Nephron progenitor cell (in vitro differentiated cells): ENCODE measurements at regions not wholly inside any gene's neighbourhood (a gene's known extent, or its start where the extent isn't known, plus 50 kb on each side); places are given as distances from the start of the nearest gene placed in this dataset.

Source experiments
- DNase-seq: peaks from one replicate; pipeline ENCODE4 v3.0.0; 2021
- H3K27ac Mint-ChIP-seq: 2 replicates; pipeline ENCODE4 v1.8.0; 2021; ENCODE audit warnings: mild to moderate bottlenecking, moderate library complexity, mixed read lengths
- H3K27me3 Mint-ChIP-seq: 2 replicates; pipeline ENCODE4 v1.8.0; 2021; ENCODE audit warnings: mild to moderate bottlenecking, low read depth, mixed read lengths; ENCODE audit not compliant: poor library complexity
- H3K36me3 Mint-ChIP-seq: 2 replicates; pipeline ENCODE4 v1.8.0; 2021; ENCODE audit warnings: low read depth, mixed read lengths
- H3K4me1 Mint-ChIP-seq: 2 replicates; pipeline ENCODE4 v1.8.0; 2021; ENCODE audit warnings: mixed read lengths
- H3K4me3 Mint-ChIP-seq: 2 replicates; pipeline ENCODE4 v1.8.0; 2021; ENCODE audit warnings: mild to moderate bottlenecking, moderate library complexity, mixed read lengths
- H3K9me3 Mint-ChIP-seq: 2 replicates; pipeline ENCODE4 v1.8.0; 2021; ENCODE audit warnings: mild to moderate bottlenecking, moderate library complexity, mixed read lengths
- CTCF ChIP-seq: fragments of 200-600 bp; sonication (generic); IDR thresholded peaks from 2 replicates; pipeline ENCODE4 v1.5.0; 2021; ENCODE audit warnings: antibody characterized with exemption

- no peak for TF ChIP-seq CTCF
- DNase-seq: no peak
- no peak overlapping the region for H3K27ac Mint-ChIP-seq
- no peaks in the 10 kb centered on the region for H3K36me3 Mint-ChIP-seq
- no peak overlapping the region for H3K4me3 Mint-ChIP-seq
- H3K27me3 Mint-ChIP-seq: no peaks in the 10 kb centered on the region
- no peaks in the 10 kb centered on the region for H3K9me3 Mint-ChIP-seq
- H3K4me1 Mint-ChIP-seq: no peaks in the 10 kb centered on the region
Measured at GRCh38 chr5:19064094-19064493, 923.9 kb downstream of the CDH18 start.

- no peak overlapping the region for H3K27ac Mint-ChIP-seq
- H3K9me3 Mint-ChIP-seq: no peaks in the 10 kb centered on the region
- no peaks in the 10 kb centered on the region for H3K36me3 Mint-ChIP-seq
- DNase-seq: no peak
- no peaks in the 10 kb centered on the region for H3K4me1 Mint-ChIP-seq
- TF ChIP-seq CTCF: no peak
- no peak overlapping the region for H3K4me3 Mint-ChIP-seq
- H3K27me3 Mint-ChIP-seq: no peaks in the 10 kb centered on the region
Measured at GRCh38 chr5:19067741-19068140, 920.3 kb downstream of the CDH18 start.

- Mint-ChIP-seq H3K27me3 (no peaks in the 10 kb centered on the region), H3K4me3 (no peak overlapping the region), H3K4me1 (no peaks in the 10 kb centered on the region), H3K36me3 (no peaks in the 10 kb centered on the region), H3K27ac (no peak overlapping the region), H3K9me3 (no peaks in the 10 kb centered on the region)
- no peak for TF ChIP-seq CTCF
- DNase-seq: no peak
Measured at GRCh38 chr5:19098434-19098833, 889.6 kb downstream of the CDH18 start.

- Mint-ChIP-seq H3K36me3 (no peaks in the 10 kb centered on the region), H3K27ac (no peak overlapping the region), H3K27me3 (no peaks in the 10 kb centered on the region), H3K4me1 (no peaks in the 10 kb centered on the region), H3K9me3 (no peaks in the 10 kb centered on the region), H3K4me3 (no peak overlapping the region)
- no peak for DNase-seq
- no peak for TF ChIP-seq CTCF
Measured at GRCh38 chr5:19099195-19099594, 888.8 kb downstream of the CDH18 start.

- Mint-ChIP-seq H3K27ac (no peak overlapping the region), H3K4me3 (no peak overlapping the region), H3K27me3 (no peaks in the 10 kb centered on the region), H3K9me3 (no peaks in the 10 kb centered on the region), H3K36me3 (no peaks in the 10 kb centered on the region), H3K4me1 (no peaks in the 10 kb centered on the region)
- DNase-seq: no peak
- TF ChIP-seq CTCF: no peak
Measured at GRCh38 chr5:19104948-19105347, 883.1 kb downstream of the CDH18 start.

DNA sequence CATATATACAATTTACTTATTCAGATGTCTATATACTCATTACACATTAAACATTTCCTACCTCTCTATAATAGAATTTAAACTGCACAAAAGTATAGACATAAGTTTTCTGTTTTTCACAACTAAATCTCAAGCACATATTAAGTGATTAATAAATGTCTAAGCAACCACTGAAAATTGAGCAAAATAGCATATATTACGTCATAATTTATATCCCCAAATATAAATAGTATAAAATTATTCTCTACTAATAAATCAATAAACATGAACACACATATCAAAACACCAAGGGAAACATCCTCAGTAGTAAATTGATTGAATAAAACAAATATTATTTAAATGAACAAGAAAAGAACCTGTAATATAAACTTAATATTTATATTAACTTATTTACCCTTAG lies 865.1 kb downstream of the CDH18 start:
- H3K27me3 Mint-ChIP-seq: no peaks in the 10 kb centered on the region
- H3K4me3 Mint-ChIP-seq: no peak overlapping the region
- H3K9me3 Mint-ChIP-seq: peaks cover 11% of the 10 kb centered on the region
- no peak for TF ChIP-seq CTCF
- H3K27ac Mint-ChIP-seq: no peak overlapping the region
- H3K4me1 Mint-ChIP-seq: no peaks in the 10 kb centered on the region
- DNase-seq: no peak
- H3K36me3 Mint-ChIP-seq: no peaks in the 10 kb centered on the region
